ENCODE measurements at regions not wholly inside any gene's neighbourhood (a gene's known extent, or its start where the extent isn't known, plus 50 kb on each side); places are given as distances from the start of the nearest gene placed in this dataset.

- no peak for DNase-seq
- Mint-ChIP-seq H3K9me3 (ENCODE audit: unreplicated experiment) (no peaks in the 10 kb centered on the region), H3K27ac (ENCODE audit: unreplicated experiment) (no peak overlapping the region), H3K4me1 (ENCODE audit: low read depth, unreplicated experiment) (peaks cover 20% of the 10 kb centered on the region), H3K27me3 (ENCODE audit: insufficient read depth, unreplicated experiment) (no peaks in the 10 kb centered on the region), H3K4me3 (ENCODE audit: unreplicated experiment) (no peak overlapping the region), H3K36me3 (ENCODE audit: insufficient read depth, unreplicated experiment) (peaks cover 6% of the 10 kb centered on the region)
- POLR2A ChIA-PET, result interaction anchor here (0.6 kb wide), 1 partner anchor 126 kb away, joined by 3 read pairs; no protein-coding TSS in a partner anchor
- intact Hi-C loops (cut with micrococcal nuclease; ENCODE audit: unreplicated experiment), result no loop called here
- H3K4me3 ChIP-seq (ENCODE audit: low read depth, low read length), result no peak overlapping the region
- no peaks in the 10 kb centered on the region for H3K27me3 ChIP-seq (replicated peaks; ENCODE audit: control insufficient read depth, insufficient read depth, low read length)
- H3K36me3 ChIP-seq (ENCODE audit: control insufficient read depth, insufficient read depth, low read length), result no peaks in the 10 kb centered on the region
- H3K4me1 ChIP-seq, result peaks cover 15% of the 10 kb centered on the region
- no peak for TF ChIP-seq CTCF (IDR thresholded peaks at IDR 0.05; ENCODE audit: insufficient read depth in 1 of 2, low read depth in 1 of 2, low read length in 1 of 2, severe bottlenecking in 1 of 2, unreplicated experiment in 1 of 2)
- BruUV-seq (replicated peaks), result no TSS peak
- CTCF ChIA-PET, result no interaction called here
- H3K9me3 ChIP-seq, result no peaks in the 10 kb centered on the region
Measured at GRCh38 chr18:55853268-55853667, 265.3 kb upstream of the TCF4 start.

DNA sequence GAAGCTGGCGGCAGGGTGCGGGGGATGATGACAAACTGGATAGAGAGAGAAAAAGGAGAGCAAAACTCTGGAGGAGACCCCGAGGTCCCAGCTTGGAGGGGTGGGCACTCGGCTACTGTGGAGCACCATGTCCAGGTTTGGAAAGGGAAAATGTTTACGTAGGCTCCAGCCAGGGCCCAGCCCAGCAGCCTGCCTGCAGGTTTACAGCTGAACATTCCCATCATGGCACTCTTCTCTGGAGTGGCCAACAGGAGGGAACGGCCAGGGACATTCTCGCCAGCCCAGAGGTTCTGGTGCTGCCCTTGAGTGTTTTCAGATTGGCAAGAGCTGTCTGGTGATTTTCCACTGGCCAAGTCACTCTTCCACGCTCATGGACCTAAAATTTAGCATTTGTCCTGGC is 262.9 kb upstream of the TCF4 start:
- no peak for DNase-seq
- no peak overlapping the region for H3K4me3 ChIP-seq (ENCODE audit: low read depth, low read length)
- TF ChIP-seq CTCF (IDR thresholded peaks at IDR 0.05; ENCODE audit: insufficient read depth in 1 of 2, low read depth in 1 of 2, low read length in 1 of 2, severe bottlenecking in 1 of 2, unreplicated experiment in 1 of 2), result no peak
- no peaks in the 10 kb centered on the region for H3K9me3 ChIP-seq
- peaks cover 6% of the 10 kb centered on the region for H3K36me3 Mint-ChIP-seq (ENCODE audit: insufficient read depth, unreplicated experiment)
- intact Hi-C loops (cut with micrococcal nuclease; ENCODE audit: unreplicated experiment), result no loop called here
- BruUV-seq (replicated peaks), result no TSS peak
- no peaks in the 10 kb centered on the region for H3K27me3 Mint-ChIP-seq (ENCODE audit: insufficient read depth, unreplicated experiment)
- H3K27me3 ChIP-seq (replicated peaks; ENCODE audit: control insufficient read depth, insufficient read depth, low read length), result no peaks in the 10 kb centered on the region
- no peak overlapping the region for H3K27ac Mint-ChIP-seq (ENCODE audit: unreplicated experiment)
- H3K36me3 ChIP-seq (ENCODE audit: control insufficient read depth, insufficient read depth, low read length), result no peaks in the 10 kb centered on the region
- POLR2A ChIA-PET, result no interaction called here
- H3K9me3 Mint-ChIP-seq (ENCODE audit: unreplicated experiment), result no peaks in the 10 kb centered on the region
- no peak overlapping the region for H3K4me3 Mint-ChIP-seq (ENCODE audit: unreplicated experiment)
- peaks cover 13% of the 10 kb centered on the region for H3K4me1 Mint-ChIP-seq (ENCODE audit: low read depth, unreplicated experiment)
- H3K4me1 ChIP-seq, result peaks cover 5% of the 10 kb centered on the region
- CTCF ChIA-PET, result no interaction called here

GRCh38 chr18:55849391-55849790 is 261.4 kb upstream of the TCF4 start:
- Histone ChIP-seq H3K4me1 (no peaks in the 10 kb centered on the region), H3K4me3 (ENCODE audit: low read depth, low read length) (no peak overlapping the region), H3K27me3 (replicated peaks; ENCODE audit: control insufficient read depth, insufficient read depth, low read length) (no peaks in the 10 kb centered on the region), H3K9me3 (no peaks in the 10 kb centered on the region), H3K36me3 (ENCODE audit: control insufficient read depth, insufficient read depth, low read length) (no peaks in the 10 kb centered on the region)
- Mint-ChIP-seq H3K9me3 (ENCODE audit: unreplicated experiment) (no peaks in the 10 kb centered on the region), H3K4me1 (ENCODE audit: low read depth, unreplicated experiment) (no peaks in the 10 kb centered on the region), H3K36me3 (ENCODE audit: insufficient read depth, unreplicated experiment) (peaks cover 6% of the 10 kb centered on the region), H3K4me3 (ENCODE audit: unreplicated experiment) (no peak overlapping the region), H3K27ac (ENCODE audit: unreplicated experiment) (no peak overlapping the region), H3K27me3 (ENCODE audit: insufficient read depth, unreplicated experiment) (no peaks in the 10 kb centered on the region)
- BruUV-seq (replicated peaks), result no TSS peak
- no peak for DNase-seq
- no peak for TF ChIP-seq CTCF (IDR thresholded peaks at IDR 0.05; ENCODE audit: insufficient read depth in 1 of 2, low read depth in 1 of 2, low read length in 1 of 2, severe bottlenecking in 1 of 2, unreplicated experiment in 1 of 2)
- CTCF ChIA-PET, result no interaction called here
- intact Hi-C loops (cut with micrococcal nuclease; ENCODE audit: unreplicated experiment), result no loop called here
- POLR2A ChIA-PET, result no interaction called here

Data from Caco-2 (cell line).